Naive B cell (primary cell): ENCODE measurements at regions not wholly inside any gene's neighbourhood (a gene's known extent, or its start where the extent isn't known, plus 50 kb on each side); places are given as distances from the start of the nearest gene placed in this dataset.

Experiments
- ATAC-seq, 2 donors: fragments of 150-1000 bp; cut with Tn5 transposase; 2 replicates each; pipeline ENCODE4 v1.10.0; 2021; ENCODE audit warnings: low read depth in 2 of 2, mild to moderate bottlenecking in 2 of 2, moderate library complexity in 2 of 2
- DNase-seq: peaks from one replicate; pipeline ENCODE4 v3.0.0; 2022
- H3K27ac Mint-ChIP-seq, 6 donors: one replicate each; pipeline ENCODE4 v1.8.0; 2020 to 2022; ENCODE audit warnings: mild to moderate bottlenecking in 6 of 6, mixed read lengths in 6 of 6, moderate library complexity in 5 of 6, inconsistent platforms in 2 of 6
- H3K27me3 Mint-ChIP-seq, 3 donors: one replicate each; pipeline ENCODE4 v1.8.0; 2021 to 2022; ENCODE audit warnings: mixed read lengths in 3 of 3, mild to moderate bottlenecking in 1 of 3
- H3K36me3 Mint-ChIP-seq, 2 donors: one replicate each; pipeline ENCODE4 v1.8.0; 2020 to 2022; ENCODE audit warnings: mixed read lengths in 2 of 2, inconsistent platforms in 1 of 2, mild to moderate bottlenecking in 1 of 2
- H3K4me1 Mint-ChIP-seq, 3 donors: one replicate each; pipeline ENCODE4 v1.8.0; 2020 to 2022; ENCODE audit warnings: mixed read lengths in 3 of 3, inconsistent platforms in 1 of 3, mild to moderate bottlenecking in 1 of 3, moderate library complexity in 1 of 3
- H3K4me3 Mint-ChIP-seq, 8 donors: one replicate each; pipeline ENCODE4 v1.8.0; 2020 to 2022; ENCODE audit warnings: mild to moderate bottlenecking in 8 of 8, mixed read lengths in 8 of 8, moderate library complexity in 8 of 8, inconsistent platforms in 2 of 8
- H3K9me3 Mint-ChIP-seq, 7 donors: one replicate each; pipeline ENCODE4 v1.8.0; 2020 to 2022; ENCODE audit warnings: mixed read lengths in 7 of 7, mild to moderate bottlenecking in 5 of 7, inconsistent platforms in 2 of 7, moderate library complexity in 1 of 7

DNA sequence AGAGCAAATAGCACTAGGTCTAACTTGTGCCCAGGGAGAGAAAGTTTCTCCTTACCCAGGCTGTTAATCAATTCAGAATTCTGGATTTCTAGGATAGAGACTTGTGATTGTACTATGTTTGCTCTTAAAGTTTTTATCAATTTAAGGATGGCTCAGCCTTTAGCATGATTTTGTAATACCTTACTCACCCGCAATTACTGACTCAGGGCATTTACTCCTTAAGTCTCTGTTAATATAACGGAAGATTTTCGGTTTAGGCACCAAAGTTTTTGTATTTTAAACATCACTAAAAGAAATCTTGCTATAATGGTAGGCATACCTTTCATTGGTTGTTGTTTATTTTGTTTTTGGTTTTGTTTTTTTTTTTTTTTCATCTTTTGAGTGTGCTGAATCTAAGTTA lies 358.2 kb downstream of the RBM43 start:
- DNase-seq (no peak), ATAC-seq (no peak)
- no peak overlapping the region for H3K27ac Mint-ChIP-seq
- H3K4me3 Mint-ChIP-seq = no peak overlapping the region
- H3K27me3 Mint-ChIP-seq = peaks cover 0 to 4% (median 0%) of the 10 kb centered on the region in 3 donors
- no peaks in the 10 kb centered on the region for H3K4me1 Mint-ChIP-seq
- peaks cover 4 to 17% (median 14%) of the 10 kb centered on the region in 7 donors for H3K9me3 Mint-ChIP-seq
- peaks cover 0 to 8% of the 10 kb centered on the region in 2 donors for H3K36me3 Mint-ChIP-seq

DNA sequence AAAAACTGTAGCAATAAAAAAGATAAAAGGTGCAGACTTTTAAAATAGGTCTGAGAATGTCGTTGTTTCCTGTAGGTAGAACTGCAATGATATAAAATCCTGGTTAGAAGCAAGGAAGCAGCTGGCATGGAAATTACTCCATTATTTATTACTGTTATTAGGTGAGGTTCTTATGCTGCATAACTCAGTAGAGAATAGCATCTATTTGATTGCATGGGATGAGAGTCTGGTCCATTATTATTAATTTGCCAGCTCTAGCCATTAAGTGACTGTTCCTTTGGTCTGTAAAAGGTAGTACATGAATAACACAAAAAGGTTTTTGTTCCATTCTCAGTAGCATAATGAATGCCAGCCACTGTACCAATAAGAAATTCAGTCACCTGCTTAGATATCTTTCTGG lies 358.6 kb downstream of the RBM43 start:
- H3K27ac Mint-ChIP-seq = no peak overlapping the region
- no peaks in the 10 kb centered on the region for H3K4me1 Mint-ChIP-seq
- DNase-seq (no peak), ATAC-seq (no peak)
- peaks cover 0 to 4% (median 0%) of the 10 kb centered on the region in 3 donors for H3K27me3 Mint-ChIP-seq
- H3K9me3 Mint-ChIP-seq = peaks cover 4 to 17% (median 14%) of the 10 kb centered on the region in 7 donors
- H3K36me3 Mint-ChIP-seq = peaks cover 0 to 8% of the 10 kb centered on the region in 2 donors
- no peak overlapping the region for H3K4me3 Mint-ChIP-seq

DNA sequence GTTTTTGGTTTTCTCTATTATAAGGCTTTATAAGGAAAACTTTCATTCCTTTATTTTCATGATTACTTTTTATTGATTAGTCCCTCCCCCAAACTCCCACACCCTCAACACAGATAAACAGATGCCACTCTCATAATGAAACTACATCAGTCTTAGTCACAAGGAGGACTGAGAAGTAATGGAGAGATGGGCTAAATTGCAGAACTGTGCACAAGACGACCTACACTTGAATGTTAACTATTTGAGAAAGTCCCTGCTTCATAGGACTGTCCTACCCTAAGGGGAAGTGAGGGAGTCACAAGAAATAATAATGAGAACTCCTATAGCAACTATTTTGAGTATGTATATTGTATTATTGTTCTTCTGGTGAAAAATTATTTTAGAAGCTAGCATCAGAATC lies 360.8 kb downstream of the RBM43 start:
- no peak overlapping the region for H3K27ac Mint-ChIP-seq

DNA sequence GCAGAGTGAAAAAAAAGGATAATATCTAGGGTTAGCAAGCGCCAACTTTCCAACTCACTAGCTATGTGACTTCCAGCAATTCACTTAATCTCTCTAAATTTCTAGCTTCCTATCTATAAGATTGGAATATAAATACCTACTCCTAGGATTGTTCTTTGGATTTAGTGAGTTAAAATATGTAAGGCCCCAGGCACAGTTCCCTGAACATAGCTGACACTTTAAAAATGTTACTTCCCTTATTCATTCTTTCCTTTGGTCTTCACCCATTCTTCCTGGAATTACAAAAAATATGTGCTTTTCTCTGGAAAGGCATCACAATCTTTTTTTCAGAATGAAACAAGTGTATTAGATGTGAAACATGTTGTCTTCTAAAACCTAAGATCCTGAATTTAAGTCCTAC lies 365.7 kb downstream of the RBM43 start:
- Mint-ChIP-seq H3K4me1 (no peaks in the 10 kb centered on the region), H3K27me3 (no peaks in the 10 kb centered on the region), H3K27ac (no peak overlapping the region), H3K9me3 (peaks cover 4 to 20% (median 9%) of the 10 kb centered on the region in 7 donors), H3K36me3 (peaks cover 0 to 8% of the 10 kb centered on the region in 2 donors), H3K4me3 (no peak overlapping the region)
- no peak for ATAC-seq
- DNase-seq = no peak

More for the DNA sequence above, 360.8 kb downstream of the RBM43 start:
- H3K27me3 Mint-ChIP-seq = no peaks in the 10 kb centered on the region
- DNase-seq = no peak
- H3K4me3 Mint-ChIP-seq = no peak overlapping the region
- H3K4me1 Mint-ChIP-seq = no peaks in the 10 kb centered on the region
- ATAC-seq = no peak
- H3K36me3 Mint-ChIP-seq = peaks cover 0 to 8% of the 10 kb centered on the region in 2 donors
- H3K9me3 Mint-ChIP-seq = peaks cover 4 to 22% (median 14%) of the 10 kb centered on the region in 7 donors

DNA sequence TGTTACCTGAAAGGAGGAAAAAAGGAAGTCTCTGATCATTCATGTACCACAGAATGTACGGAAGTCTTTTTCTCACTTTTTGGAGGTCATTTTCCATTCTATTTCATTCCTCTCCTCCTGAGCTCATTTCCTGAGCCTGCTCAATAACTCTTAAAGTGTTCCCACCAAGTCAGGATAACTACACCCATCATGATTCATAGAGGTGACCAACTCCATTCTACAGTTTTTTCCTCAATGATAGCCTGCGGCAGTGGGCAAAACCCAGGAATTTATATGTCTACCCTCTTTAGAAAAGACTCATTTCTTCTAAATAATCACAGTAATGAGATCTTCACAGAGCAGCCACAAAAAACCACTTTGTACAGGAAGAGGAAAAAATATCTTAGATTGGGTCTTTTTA lies 372.5 kb downstream of the RBM43 start:
- ATAC-seq (no peak), DNase-seq (no peak)
- Mint-ChIP-seq H3K36me3 (no peaks in the 10 kb centered on the region), H3K27me3 (peaks cover 0 to 8% (median 6%) of the 10 kb centered on the region in 3 donors), H3K27ac (no peak overlapping the region), H3K9me3 (peaks cover 0 to 21% (median 2%) of the 10 kb centered on the region in 7 donors), H3K4me3 (no peak overlapping the region), H3K4me1 (no peaks in the 10 kb centered on the region)

DNA sequence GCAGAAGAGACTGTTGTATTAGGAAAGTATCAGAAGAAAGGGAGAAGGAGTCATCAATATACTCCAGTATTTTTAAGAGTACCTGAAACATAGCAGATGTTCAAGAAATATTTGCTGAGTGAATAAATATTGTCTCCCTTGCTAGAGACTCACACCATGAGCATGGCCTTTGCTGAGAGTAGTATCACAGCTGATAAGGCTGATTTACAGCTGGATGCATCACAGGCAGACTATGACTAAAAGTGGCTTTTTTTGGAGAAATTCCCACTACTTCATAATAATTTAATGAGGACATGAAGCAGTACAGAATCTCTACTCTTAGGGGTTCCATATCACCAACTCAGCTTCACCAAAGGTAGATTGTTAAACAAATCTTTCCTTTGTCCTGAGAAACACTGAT lies 373.3 kb downstream of the RBM43 start:
- ATAC-seq (no peak), DNase-seq (no peak)
- no peak overlapping the region for H3K4me3 Mint-ChIP-seq
- peaks cover 0 to 8% (median 6%) of the 10 kb centered on the region in 3 donors for H3K27me3 Mint-ChIP-seq
- H3K36me3 Mint-ChIP-seq = no peaks in the 10 kb centered on the region
- peaks cover 0 to 16% (median 2%) of the 10 kb centered on the region in 7 donors for H3K9me3 Mint-ChIP-seq
- no peak overlapping the region for H3K27ac Mint-ChIP-seq
- no peaks in the 10 kb centered on the region for H3K4me1 Mint-ChIP-seq

DNA sequence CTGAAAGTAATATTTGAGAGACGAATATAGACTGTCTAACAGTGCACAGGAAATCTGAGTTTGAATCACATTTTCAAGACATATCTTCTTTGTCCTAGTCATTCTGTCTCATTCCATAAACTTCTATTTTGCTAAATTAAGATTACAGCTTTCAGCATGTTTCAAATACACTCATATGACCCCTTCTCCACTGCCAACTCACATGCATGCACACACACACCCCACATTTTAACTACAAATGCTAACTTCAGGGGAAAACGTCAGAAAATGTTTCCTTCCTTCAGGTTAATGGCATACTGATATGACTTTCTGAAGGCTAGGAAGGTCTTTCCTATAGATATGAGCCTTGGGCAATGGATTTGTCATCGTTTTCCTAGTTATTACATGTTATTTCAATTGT lies 373.7 kb downstream of the RBM43 start:
- ATAC-seq = no peak
- no peak overlapping the region for H3K4me3 Mint-ChIP-seq
- no peak overlapping the region for H3K27ac Mint-ChIP-seq
- H3K9me3 Mint-ChIP-seq = peaks cover 0 to 14% (median 2%) of the 10 kb centered on the region in 7 donors
- H3K36me3 Mint-ChIP-seq = no peaks in the 10 kb centered on the region
- H3K27me3 Mint-ChIP-seq = peaks cover 0 to 8% (median 6%) of the 10 kb centered on the region in 3 donors
- no peaks in the 10 kb centered on the region for H3K4me1 Mint-ChIP-seq
- DNase-seq = no peak

DNA sequence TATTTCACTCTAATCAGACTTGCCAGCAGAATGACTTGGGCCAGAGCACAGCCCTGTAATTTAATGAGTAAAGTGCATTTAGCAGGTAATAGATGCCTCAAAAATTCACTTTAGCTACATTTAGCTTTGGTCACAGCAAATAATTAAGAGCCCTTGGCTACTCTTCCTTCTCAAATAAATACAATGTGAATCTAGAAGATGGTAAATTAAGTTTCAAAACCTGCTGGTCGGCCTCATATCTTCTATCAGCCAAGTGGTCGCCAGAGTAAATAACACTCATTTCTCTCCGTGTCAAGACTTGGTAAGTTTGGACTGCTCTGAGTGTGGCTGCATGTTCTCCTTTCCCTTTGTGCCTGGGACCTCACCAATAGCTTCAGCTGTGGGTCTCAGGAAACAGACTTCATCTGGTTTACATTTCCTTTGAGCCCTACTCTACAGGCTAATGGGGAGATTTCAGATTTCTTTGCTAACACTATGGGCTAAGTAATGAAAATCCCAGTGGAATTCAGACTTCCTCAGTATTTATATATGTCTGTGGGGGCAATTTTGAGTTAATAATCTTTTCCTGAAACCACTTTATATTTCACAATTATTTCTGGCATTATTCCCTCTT lies 375.8 kb downstream of the RBM43 start:
- Mint-ChIP-seq H3K9me3 (peaks cover 0 to 13% (median 0%) of the 10 kb centered on the region in 7 donors), H3K4me1 (no peaks in the 10 kb centered on the region), H3K4me3 (no peak overlapping the region), H3K27ac (no peak overlapping the region), H3K27me3 (peaks cover 0 to 8% (median 6%) of the 10 kb centered on the region in 3 donors), H3K36me3 (no peaks in the 10 kb centered on the region)
- ATAC-seq (no peak), DNase-seq (no peak)

DNA sequence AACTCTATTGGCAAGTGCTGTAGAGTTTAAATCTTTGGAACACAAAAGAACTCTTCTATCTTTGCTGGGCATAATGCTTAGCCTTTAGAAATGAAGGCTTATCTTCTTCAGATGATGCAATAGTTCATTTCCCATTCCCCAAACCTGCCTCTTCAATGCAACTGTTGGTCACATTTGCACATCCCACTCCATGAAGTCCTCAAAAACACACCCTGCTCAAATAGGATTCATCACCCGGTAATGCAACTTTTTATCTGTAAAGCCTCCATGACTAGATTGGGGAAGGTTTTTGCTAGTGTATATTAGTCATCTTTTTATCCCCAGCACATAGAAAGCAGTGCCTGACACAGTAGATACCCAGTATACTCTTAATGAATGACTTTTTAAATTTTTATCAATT lies 376.4 kb downstream of the RBM43 start:
- Mint-ChIP-seq H3K4me1 (no peaks in the 10 kb centered on the region), H3K27ac (no peak overlapping the region), H3K4me3 (no peak overlapping the region), H3K27me3 (peaks cover 0 to 8% (median 6%) of the 10 kb centered on the region in 3 donors), H3K36me3 (no peaks in the 10 kb centered on the region), H3K9me3 (peaks cover 0 to 13% (median 2%) of the 10 kb centered on the region in 7 donors)
- ATAC-seq = no peak
- no peak for DNase-seq

DNA sequence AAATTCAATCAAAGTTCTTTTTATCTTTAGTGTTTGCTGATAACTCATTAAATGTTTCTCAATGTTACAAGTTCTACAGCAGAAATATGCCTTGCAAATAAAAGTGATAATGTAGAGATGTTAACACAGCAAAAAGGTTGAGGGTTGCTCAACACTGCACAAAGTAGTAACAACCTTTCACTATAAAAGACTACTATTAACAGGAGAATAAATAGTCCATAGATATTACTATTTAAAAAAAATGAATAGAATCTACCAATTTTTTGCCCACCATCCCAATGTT lies 378.1 kb downstream of the RBM43 start:
- ATAC-seq = no peak
- Mint-ChIP-seq H3K9me3 (peaks cover 0 to 13% (median 2%) of the 10 kb centered on the region in 7 donors), H3K27ac (no peak overlapping the region), H3K27me3 (peaks cover 0 to 8% (median 6%) of the 10 kb centered on the region in 3 donors), H3K4me3 (no peak overlapping the region), H3K4me1 (no peaks in the 10 kb centered on the region), H3K36me3 (no peaks in the 10 kb centered on the region)
- no peak for DNase-seq

DNA sequence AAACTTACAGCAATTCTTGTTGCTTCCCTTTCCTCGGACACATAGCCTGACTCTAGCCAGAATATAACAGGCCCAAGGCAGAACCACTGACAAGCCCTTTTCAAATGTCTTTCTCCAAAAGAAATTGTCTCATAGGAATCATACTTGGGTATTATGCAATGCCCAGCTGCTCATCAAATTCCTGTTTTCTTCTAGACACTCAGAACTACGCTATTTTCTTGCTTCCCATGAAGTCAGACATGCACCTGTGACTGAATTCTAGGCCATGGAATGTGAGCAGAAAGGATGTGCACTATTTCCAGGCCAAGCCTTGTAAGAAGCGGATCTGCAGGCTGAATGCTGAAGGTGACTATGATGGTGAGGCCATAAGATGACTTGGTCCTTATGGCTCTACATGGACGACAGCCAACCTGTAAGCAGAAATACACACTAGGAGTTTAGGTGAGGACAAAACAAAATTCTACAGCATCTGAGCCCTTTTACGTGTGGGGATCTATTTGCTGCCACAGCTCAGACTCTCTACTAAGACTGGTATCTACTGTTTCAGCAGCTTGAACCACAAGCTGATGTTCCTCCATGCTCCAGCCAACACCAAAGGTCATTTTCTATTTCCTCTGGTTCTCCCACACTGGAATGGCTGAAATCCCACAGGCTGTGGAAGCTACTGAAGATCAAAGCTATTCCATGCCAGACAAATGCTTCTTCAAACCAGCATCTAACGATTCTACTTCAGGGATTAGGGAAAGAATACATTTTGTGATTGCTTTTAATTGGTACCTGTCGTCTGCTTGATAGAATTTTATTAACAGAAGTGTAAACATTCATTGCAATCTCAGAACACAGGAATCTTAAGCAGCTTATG lies 378.7 kb downstream of the RBM43 start:
- Mint-ChIP-seq H3K27me3 (peaks cover 0 to 8% (median 6%) of the 10 kb centered on the region in 3 donors), H3K4me3 (no peak overlapping the region), H3K27ac (no peak overlapping the region), H3K9me3 (peaks cover 0 to 13% (median 4%) of the 10 kb centered on the region in 7 donors), H3K4me1 (no peaks in the 10 kb centered on the region), H3K36me3 (no peaks in the 10 kb centered on the region)
- DNase-seq (no peak), ATAC-seq (no peak)

DNA sequence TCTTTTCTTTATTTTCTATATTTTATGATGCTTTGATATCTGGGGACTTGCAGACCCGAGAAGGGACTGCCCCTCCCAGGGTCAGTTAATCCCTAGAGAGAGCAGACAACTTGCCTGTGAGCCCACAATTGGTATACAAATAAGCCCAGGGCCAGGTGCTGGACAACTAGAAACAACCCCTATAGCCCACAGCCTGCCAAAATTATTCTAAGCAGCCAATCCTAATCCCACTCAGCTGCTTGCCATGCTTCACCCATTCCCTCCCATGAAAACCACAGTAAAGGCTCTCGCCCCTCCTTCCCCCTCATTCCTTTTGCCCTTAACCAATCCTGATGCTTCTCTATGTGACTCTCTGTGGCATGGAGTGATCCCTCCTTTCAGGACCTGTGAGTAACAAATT lies 380.7 kb downstream of the RBM43 start:
- no peak for ATAC-seq
- H3K27me3 Mint-ChIP-seq = peaks cover 0 to 8% (median 6%) of the 10 kb centered on the region in 3 donors
- no peak for DNase-seq
- no peaks in the 10 kb centered on the region for H3K36me3 Mint-ChIP-seq
- peaks cover 0 to 13% (median 4%) of the 10 kb centered on the region in 7 donors for H3K9me3 Mint-ChIP-seq
- no peaks in the 10 kb centered on the region for H3K4me1 Mint-ChIP-seq
- no peak overlapping the region for H3K27ac Mint-ChIP-seq
- H3K4me3 Mint-ChIP-seq = no peak overlapping the region

DNA sequence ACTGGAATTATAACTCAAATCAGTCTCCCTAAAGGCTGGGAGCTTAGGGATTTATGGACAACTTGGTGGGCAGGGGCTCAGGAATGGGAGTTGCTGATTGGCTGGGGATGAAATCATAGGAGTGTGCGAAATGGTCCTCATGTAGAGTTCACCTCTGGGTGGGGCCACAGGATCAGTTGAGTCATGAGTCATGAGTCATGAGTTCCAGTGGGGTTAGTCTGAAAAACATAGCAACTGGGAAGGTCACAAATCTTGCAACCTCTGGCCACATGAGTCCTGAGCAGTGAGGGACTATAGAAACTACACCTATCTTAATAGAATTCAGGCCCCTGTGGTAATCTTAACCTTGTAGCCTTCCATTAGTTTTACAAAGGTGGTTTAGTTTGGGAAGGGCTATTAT lies 383.3 kb downstream of the RBM43 start:
- no peak overlapping the region for H3K4me3 Mint-ChIP-seq
- H3K27me3 Mint-ChIP-seq = no peaks in the 10 kb centered on the region
- H3K9me3 Mint-ChIP-seq = peaks cover 0 to 8% (median 2%) of the 10 kb centered on the region in 7 donors
- ATAC-seq (no peak), DNase-seq (no peak)
- no peaks in the 10 kb centered on the region for H3K36me3 Mint-ChIP-seq
- H3K4me1 Mint-ChIP-seq = no peaks in the 10 kb centered on the region
- no peak overlapping the region for H3K27ac Mint-ChIP-seq
